T-helper 1 cell treated with Interleukin-12 subunit alpha and Interleukin-12 subunit beta and Interleukin-4 antibody, amounts not matched to agents 30 μg/mL and 1 μg/mL, for 36 hours (primary cell): ENCODE measurements at regions not wholly inside any gene's neighbourhood (a gene's known extent, or its start where the extent isn't known, plus 50 kb on each side); places are given as distances from the start of the nearest gene placed in this dataset.

Experiments used
- H3K27ac Mint-ChIP-seq: one replicate; pipeline ENCODE4 v1.8.0; 2021; ENCODE audit warnings: mild to moderate bottlenecking, mixed read lengths
- H3K27me3 Mint-ChIP-seq: one replicate; pipeline ENCODE4 v1.8.0; 2021; ENCODE audit warnings: low read depth, mixed read lengths
- H3K36me3 Mint-ChIP-seq: one replicate; pipeline ENCODE4 v1.8.0; 2021; ENCODE audit warnings: low read depth, mixed read lengths
- H3K4me1 Mint-ChIP-seq: one replicate; pipeline ENCODE4 v1.8.0; 2021; ENCODE audit warnings: low read depth, mixed read lengths
- H3K4me3 Mint-ChIP-seq: one replicate; pipeline ENCODE4 v1.8.0; 2021; ENCODE audit warnings: mild to moderate bottlenecking, moderate library complexity, mixed read lengths
- H3K9me3 Mint-ChIP-seq: one replicate; pipeline ENCODE4 v1.8.0; 2021; ENCODE audit warnings: mixed read lengths

DNA sequence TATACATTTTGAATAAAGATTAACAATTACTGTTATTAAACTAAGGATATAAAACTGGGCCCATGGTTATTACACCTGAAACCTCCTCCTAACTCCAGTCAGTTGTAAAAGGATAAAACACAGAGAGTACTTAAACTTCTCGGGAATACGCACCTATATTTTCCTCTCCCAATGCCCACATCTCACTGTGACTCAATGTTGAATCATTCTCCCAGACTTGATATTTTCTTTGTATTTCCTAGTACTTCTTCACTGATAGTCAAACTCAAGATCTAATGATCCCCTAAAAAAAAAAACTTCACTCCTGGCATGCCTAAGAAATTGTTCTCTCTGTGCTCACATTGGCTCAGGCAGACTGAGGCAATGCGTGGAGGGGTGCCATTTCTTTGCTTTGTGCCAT is 212.5 kb upstream of the DKK2 start:
- Mint-ChIP-seq H3K4me1 (no peaks in the 10 kb centered on the region), H3K36me3 (no peaks in the 10 kb centered on the region), H3K4me3 (no peak overlapping the region), H3K9me3 (no peaks in the 10 kb centered on the region), H3K27me3 (no peaks in the 10 kb centered on the region), H3K27ac (no peak overlapping the region)

DNA sequence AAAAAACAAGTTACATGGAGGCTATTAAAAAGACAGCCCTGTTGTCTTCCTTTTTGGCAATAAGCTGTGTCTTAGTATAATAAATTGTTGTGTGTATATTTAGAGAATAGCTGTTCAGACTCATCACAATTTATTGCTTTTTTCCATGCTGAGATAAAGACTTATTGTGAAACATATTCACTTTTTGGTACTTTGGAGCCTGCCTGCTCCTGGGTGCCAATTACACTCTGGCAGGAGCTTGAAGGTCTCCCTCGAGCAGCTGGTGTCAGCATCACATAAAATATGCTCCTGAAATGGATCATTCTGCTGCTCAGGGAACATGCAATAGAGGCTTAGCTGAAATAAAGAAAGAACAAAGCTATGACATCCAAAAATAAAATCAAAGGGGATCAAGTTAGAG is 211.6 kb upstream of the DKK2 start:
- no peak overlapping the region for H3K27ac Mint-ChIP-seq
- no peaks in the 10 kb centered on the region for H3K4me1 Mint-ChIP-seq
- H3K4me3 Mint-ChIP-seq, result no peak overlapping the region
- no peaks in the 10 kb centered on the region for H3K27me3 Mint-ChIP-seq
- no peaks in the 10 kb centered on the region for H3K36me3 Mint-ChIP-seq
- no peaks in the 10 kb centered on the region for H3K9me3 Mint-ChIP-seq

DNA sequence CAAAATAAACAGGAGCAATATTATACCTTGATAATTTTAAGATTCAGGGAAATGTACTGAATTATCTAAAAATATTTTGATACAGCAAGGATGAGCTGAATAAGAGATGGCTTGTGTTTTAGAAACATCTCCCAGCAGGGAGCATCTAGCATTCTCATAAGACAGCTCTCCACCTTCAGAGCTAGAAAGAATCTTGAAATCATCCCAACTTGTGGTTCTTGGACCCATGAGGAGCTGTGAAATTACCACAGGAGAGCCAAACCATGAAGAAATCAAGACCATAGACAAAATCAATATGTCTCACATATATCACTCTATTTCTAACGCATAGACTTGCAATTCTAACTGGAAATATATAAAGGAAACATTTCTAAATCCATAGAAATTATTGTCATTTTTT is 210.6 kb upstream of the DKK2 start:
- Mint-ChIP-seq H3K27me3 (no peaks in the 10 kb centered on the region), H3K9me3 (no peaks in the 10 kb centered on the region), H3K4me3 (no peak overlapping the region), H3K36me3 (no peaks in the 10 kb centered on the region), H3K27ac (no peak overlapping the region), H3K4me1 (no peaks in the 10 kb centered on the region)

DNA sequence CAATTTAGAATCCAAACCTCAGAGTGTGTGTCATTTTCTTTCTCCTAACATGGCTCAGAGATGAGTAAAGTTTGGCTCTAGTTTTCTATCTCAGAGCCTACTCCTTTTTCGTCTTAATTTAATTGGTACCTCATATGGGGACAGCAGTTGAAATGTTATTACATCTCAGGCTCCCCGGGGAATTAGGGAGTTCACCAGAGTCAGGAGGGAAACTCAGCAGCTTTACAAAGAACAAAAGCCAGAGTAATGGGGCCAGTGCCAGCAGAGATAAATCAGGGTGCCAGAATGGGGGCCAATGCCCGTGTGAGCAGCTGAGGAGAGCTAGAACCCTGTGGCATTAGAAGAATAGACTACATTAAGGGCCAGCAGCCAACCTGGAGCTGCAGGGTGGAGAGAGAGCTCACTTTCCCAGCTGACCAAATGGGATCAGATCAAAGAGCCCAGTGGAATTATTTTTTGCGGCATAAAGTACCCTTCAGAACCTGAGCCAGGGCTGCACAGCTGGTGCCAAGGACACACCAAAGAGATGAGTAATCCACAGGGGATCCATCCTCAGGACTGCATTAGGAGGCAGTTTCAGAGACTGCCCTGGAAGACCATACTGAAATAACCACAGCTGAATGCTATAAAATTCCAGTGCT is 207.1 kb upstream of the DKK2 start:
- Mint-ChIP-seq H3K4me3 (no peak overlapping the region), H3K27ac (no peak overlapping the region), H3K4me1 (no peaks in the 10 kb centered on the region), H3K9me3 (no peaks in the 10 kb centered on the region), H3K36me3 (no peaks in the 10 kb centered on the region), H3K27me3 (no peaks in the 10 kb centered on the region)

DNA sequence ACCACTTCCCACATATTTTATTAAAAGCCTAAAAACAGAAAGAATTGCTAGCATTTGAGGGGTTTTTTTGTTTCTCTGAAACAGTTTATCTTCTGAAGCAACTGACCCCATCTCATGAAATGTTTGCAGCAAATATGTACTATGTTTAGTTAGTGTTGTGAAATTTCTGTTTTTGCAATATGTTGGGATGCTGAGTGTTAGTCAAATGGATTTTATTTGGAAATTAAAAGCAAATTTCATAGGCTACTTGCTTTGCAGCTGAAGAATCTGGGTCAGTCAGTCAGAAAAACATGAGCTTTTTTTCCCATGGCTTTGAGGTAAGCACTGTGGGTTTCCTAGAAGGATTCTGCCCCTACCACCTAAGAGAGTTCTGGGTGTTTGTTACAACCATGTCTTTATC is 184.9 kb upstream of the DKK2 start:
- no peaks in the 10 kb centered on the region for H3K36me3 Mint-ChIP-seq
- no peak overlapping the region for H3K27ac Mint-ChIP-seq
- no peaks in the 10 kb centered on the region for H3K27me3 Mint-ChIP-seq
- no peaks in the 10 kb centered on the region for H3K9me3 Mint-ChIP-seq
- H3K4me1 Mint-ChIP-seq, result no peaks in the 10 kb centered on the region
- H3K4me3 Mint-ChIP-seq, result no peak overlapping the region

DNA sequence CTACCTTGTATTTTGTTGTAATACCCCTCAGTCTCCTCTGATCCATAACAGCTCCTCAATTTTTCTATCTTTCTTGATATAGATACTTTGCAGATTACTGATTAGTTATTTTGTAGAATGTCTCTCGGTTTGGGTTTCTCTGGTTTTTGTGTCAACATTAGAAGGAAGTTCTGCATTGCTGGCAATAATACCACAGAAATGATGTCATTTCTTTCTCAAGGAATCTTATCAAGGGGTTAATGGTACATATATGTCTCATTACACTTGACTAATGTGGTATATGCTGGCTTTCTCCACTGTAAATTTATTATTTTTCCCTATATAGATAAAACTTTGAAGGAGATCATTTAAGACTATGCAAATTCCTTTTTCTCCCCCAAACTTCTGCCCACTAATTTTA is 183.6 kb upstream of the DKK2 start:
- H3K4me1 Mint-ChIP-seq, result no peaks in the 10 kb centered on the region
- H3K27ac Mint-ChIP-seq, result no peak overlapping the region
- H3K36me3 Mint-ChIP-seq, result no peaks in the 10 kb centered on the region
- H3K9me3 Mint-ChIP-seq, result no peaks in the 10 kb centered on the region
- no peaks in the 10 kb centered on the region for H3K27me3 Mint-ChIP-seq
- no peak overlapping the region for H3K4me3 Mint-ChIP-seq

DNA sequence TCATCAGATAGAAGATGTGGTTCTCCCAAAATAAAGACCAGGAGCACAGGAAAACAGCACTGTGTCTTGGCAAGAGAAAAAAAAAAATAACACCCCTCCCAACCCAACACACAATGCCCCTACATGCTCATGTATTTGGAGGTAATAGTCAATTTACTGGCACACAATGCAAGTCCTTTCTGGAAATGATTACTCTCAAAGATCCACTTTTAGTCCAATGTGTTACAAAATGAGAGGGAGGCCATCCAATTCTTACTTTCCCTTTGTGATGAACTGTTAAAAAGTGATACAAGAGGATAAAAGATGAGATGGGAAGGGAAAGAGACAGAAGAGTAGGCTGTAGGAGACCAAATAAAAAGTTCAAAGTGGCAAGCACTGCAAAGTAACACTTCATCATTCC is 180.3 kb upstream of the DKK2 start:
- Mint-ChIP-seq H3K27ac (no peak overlapping the region), H3K27me3 (no peaks in the 10 kb centered on the region), H3K36me3 (no peaks in the 10 kb centered on the region), H3K4me3 (no peak overlapping the region), H3K4me1 (no peaks in the 10 kb centered on the region), H3K9me3 (no peaks in the 10 kb centered on the region)

DNA sequence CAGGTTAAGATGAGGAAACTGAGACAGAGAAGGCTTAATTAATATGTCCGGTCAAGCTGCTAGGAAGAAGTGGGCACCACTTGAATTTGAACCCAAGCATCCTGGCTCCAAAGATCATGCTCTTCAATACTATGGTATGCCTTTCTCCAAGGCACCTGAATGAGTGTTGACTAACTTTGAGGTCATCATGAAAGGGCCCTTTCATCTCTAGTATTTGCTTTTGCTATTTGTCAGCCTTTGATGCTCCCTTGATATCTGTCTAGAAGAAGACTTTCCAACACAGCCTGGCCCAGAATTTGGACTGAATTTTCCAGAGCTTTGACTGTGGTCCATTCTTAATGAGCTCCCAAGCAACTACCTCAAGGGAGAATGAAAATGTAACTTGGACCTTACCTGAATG is 179.1 kb upstream of the DKK2 start:
- Mint-ChIP-seq H3K4me1 (no peaks in the 10 kb centered on the region), H3K9me3 (no peaks in the 10 kb centered on the region), H3K27me3 (no peaks in the 10 kb centered on the region), H3K4me3 (no peak overlapping the region), H3K36me3 (no peaks in the 10 kb centered on the region), H3K27ac (no peak overlapping the region)

DNA sequence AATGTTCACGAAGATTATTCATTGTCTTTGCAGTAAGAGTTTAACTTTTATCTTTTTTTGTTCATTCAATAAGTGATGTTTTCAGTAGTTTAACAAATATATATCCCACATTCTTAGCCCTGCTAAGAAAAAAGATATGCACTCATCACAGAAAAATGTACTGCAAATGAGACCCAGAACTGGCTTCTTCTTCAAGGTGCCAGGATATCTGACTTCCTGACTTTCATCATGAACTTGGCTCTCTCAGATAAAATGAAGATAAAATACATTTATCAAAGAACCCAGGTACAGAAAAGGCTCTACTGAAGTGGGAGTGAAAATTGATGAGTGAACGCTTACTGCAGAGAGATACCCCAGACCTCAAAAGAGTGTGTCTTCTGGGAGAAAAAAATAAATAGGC is 177.8 kb upstream of the DKK2 start:
- no peaks in the 10 kb centered on the region for H3K9me3 Mint-ChIP-seq

DNA sequence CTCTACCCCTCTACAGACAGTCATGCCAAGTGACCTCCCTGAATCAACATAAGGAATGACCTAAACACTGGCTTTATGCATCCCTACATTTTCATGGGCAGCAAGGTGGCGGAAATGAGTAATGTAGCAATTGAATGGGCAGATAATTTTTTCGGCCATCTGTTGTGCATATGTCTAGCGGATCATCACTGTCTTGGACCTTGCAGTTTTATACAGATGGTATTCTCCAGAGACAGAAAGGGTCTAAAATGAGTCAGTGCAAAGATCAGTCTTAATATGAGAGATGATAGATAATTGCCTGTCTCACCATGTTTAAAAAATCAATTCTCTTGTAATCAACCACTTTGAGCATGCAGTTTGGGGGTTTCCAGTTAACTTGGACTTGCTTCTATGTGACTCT is 177.3 kb upstream of the DKK2 start:
- H3K36me3 Mint-ChIP-seq, result no peaks in the 10 kb centered on the region
- no peak overlapping the region for H3K27ac Mint-ChIP-seq
- no peaks in the 10 kb centered on the region for H3K27me3 Mint-ChIP-seq
- no peaks in the 10 kb centered on the region for H3K9me3 Mint-ChIP-seq
- H3K4me1 Mint-ChIP-seq, result no peaks in the 10 kb centered on the region
- no peak overlapping the region for H3K4me3 Mint-ChIP-seq

More for the DNA sequence above, 177.8 kb upstream of the DKK2 start:
- H3K27ac Mint-ChIP-seq, result no peak overlapping the region
- H3K4me1 Mint-ChIP-seq, result no peaks in the 10 kb centered on the region
- H3K4me3 Mint-ChIP-seq, result no peak overlapping the region
- no peaks in the 10 kb centered on the region for H3K36me3 Mint-ChIP-seq
- H3K27me3 Mint-ChIP-seq, result no peaks in the 10 kb centered on the region

DNA sequence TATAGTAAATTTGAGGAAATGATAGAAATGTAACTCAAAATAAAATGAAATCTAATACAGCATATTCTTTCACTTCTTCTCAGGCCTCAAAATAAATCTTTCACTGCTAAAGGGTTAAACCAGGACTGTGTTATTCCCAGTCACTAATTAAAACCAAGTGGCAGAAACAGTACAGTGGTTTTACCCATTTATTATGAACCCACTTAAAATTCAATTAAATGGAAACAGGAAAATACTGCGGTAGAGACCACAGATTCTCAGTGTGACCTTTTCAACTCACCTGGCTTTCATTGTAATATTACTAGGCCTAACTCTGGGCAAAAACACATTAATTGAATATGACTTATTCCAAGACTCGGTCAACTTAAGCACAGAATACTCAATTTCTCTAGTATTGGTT is 176.5 kb upstream of the DKK2 start:
- Mint-ChIP-seq H3K27me3 (no peaks in the 10 kb centered on the region), H3K9me3 (no peaks in the 10 kb centered on the region), H3K27ac (no peak overlapping the region), H3K4me3 (no peak overlapping the region), H3K36me3 (no peaks in the 10 kb centered on the region), H3K4me1 (no peaks in the 10 kb centered on the region)

DNA sequence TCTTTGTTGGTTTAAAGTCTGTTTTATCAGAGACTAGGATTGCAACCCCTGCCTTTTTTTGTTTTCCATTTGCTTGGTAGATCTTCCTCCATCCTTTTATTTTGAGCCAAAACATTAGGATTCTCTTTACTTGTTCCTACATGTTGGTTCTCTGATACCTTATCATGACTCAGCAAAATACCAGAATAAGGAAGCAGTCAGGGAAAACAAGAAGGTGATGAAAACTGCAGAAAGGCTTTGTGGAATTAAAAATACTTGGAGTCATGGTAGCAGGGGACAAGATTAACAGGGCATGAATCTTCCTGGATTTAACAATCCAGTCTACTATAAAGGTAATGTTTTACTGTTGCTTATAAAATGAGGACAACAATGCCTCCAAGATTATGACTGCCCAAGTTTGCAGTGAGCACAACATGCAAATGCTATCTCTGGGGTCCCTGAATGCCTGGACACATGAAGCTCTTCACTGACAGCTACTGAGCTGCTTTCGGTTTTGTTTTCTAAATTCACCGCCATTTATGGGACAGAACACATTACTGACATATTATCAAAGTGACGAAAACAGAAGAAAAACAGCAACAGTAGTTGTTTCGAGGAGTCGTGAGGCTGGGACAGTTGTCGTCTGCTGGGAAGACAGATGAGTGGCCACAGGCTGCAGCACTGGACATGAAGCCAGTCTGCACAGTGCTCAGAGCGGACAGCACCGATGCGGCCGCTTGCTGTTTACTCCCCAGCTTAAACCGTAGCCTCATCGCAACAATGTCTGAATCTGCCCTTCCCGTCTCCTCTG is 174.5 kb upstream of the DKK2 start:
- Mint-ChIP-seq H3K36me3 (no peaks in the 10 kb centered on the region), H3K4me1 (no peaks in the 10 kb centered on the region), H3K27ac (no peak overlapping the region), H3K27me3 (no peaks in the 10 kb centered on the region), H3K9me3 (no peaks in the 10 kb centered on the region), H3K4me3 (no peak overlapping the region)

DNA sequence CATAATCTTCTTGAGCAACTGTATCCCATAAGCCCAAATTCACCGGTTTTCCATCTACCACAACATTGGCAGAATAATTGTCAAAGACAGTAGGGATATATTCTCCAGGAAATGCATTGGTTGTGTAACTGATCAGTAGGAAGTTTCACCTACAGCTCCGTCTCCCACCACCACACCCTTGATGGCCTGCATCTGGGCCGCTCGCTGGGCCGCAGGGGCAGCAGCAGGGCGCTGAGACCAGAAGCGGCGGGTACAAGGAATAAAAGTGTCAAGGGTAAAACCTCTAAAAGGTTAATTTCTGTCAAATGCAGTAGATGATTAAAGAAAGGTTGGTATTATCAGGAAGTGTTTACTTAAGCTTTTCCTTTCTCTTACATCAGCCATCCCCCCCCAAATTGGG is 167.6 kb upstream of the DKK2 start:
- no peaks in the 10 kb centered on the region for H3K36me3 Mint-ChIP-seq
- H3K9me3 Mint-ChIP-seq, result no peaks in the 10 kb centered on the region
- no peaks in the 10 kb centered on the region for H3K27me3 Mint-ChIP-seq
- no peak overlapping the region for H3K27ac Mint-ChIP-seq
- no peak overlapping the region for H3K4me3 Mint-ChIP-seq
- H3K4me1 Mint-ChIP-seq, result no peaks in the 10 kb centered on the region

DNA sequence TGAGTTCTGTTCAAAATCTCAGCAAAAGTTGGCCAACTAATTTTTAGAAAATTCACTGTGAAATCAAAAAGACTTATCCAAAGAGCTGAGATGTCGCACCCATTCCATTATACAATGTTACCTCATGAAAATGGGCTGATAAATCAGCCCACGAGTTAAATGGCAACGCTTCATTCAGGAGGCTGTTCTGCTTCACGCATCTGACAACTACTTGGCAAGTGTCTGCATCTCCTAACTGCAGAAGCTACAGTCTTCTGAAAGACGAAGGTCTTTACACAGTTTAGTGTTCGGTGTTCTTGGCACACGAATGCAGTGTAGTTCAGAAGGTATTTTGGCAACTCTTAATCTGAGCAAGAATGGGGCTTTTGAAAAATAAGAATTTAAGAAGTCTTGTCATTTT is 166.6 kb upstream of the DKK2 start:
- Mint-ChIP-seq H3K4me3 (no peak overlapping the region), H3K9me3 (no peaks in the 10 kb centered on the region), H3K27me3 (no peaks in the 10 kb centered on the region)

DNA sequence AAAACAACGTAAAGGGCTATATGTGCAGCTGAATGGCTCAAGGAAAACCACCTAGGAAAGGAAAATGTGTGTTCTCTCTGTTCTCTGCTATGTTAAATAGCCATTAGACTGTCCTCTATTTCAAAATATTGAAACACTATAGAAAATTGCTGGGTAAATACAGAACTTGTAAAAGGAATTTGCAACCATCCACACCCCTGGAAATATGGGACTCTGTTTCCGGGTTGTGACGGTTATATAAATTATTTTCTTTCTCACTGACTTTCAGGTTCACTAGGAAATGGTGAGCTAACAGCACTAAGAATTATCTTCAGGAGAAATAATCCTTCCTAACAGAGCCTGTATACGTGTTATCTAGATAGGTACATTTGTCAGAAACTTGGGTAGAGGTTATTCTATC is 161.0 kb upstream of the DKK2 start:
- Mint-ChIP-seq H3K4me3 (no peak overlapping the region), H3K27me3 (no peaks in the 10 kb centered on the region), H3K4me1 (no peaks in the 10 kb centered on the region)

More for the DNA sequence above, 166.6 kb upstream of the DKK2 start:
- Mint-ChIP-seq H3K4me1 (no peaks in the 10 kb centered on the region), H3K27ac (no peak overlapping the region), H3K36me3 (no peaks in the 10 kb centered on the region)

More for the DNA sequence above, 161.0 kb upstream of the DKK2 start:
- H3K27ac Mint-ChIP-seq, result no peak overlapping the region
- no peaks in the 10 kb centered on the region for H3K36me3 Mint-ChIP-seq
- no peaks in the 10 kb centered on the region for H3K9me3 Mint-ChIP-seq
